ENCODE measurements at regions not wholly inside any gene's neighbourhood (a gene's known extent, or its start where the extent isn't known, plus 50 kb on each side); places are given as distances from the start of the nearest gene placed in this dataset.
"Not testable (repeated sequence)": the region's sequence is repeated elsewhere in the genome, so short reads cannot be mapped to it uniquely, and the experiment has no call there.

GRCh38 chr10:130493021-130493420, 356.8 kb downstream of the GLRX3 start:
- DNase-seq: no peak

- DNase-seq: peak; percentile 6
These were observed 357.4 kb downstream of the GLRX3 start for GRCh38 chr10:130493446-130494145.

- DNase-seq: peak; percentile 12
These were observed 359.1 kb downstream of the GLRX3 start for GRCh38 chr10:130495116-130495862.

- peak; percentile 5 for DNase-seq
These were observed 359.9 kb downstream of the GLRX3 start for GRCh38 chr10:130495891-130496636.

- no peak for DNase-seq
These were observed 361.1 kb downstream of the GLRX3 start for GRCh38 chr10:130497056-130498010.

- peak; percentile 9 for DNase-seq
These were observed 361.9 kb downstream of the GLRX3 start for GRCh38 chr10:130498042-130498441.

- peak; percentile 14 for DNase-seq
These were observed 362.7 kb downstream of the GLRX3 start for GRCh38 chr10:130498934-130499333.

- no peak for DNase-seq
These were observed 363.4 kb downstream of the GLRX3 start for GRCh38 chr10:130499541-130499940.

- DNase-seq: peak; percentile 11
These were observed 364.2 kb downstream of the GLRX3 start for GRCh38 chr10:130500261-130501000.

GRCh38 chr10:130507461-130507860, 371.3 kb downstream of the GLRX3 start:
- DNase-seq: no peak

GRCh38 chr10:130509881-130510689, 373.9 kb downstream of the GLRX3 start:
- DNase-seq: no peak

- no peak for DNase-seq
These were observed 374.6 kb downstream of the GLRX3 start for GRCh38 chr10:130510755-130511154.

- no peak for DNase-seq
These were observed 375.6 kb downstream of the GLRX3 start for GRCh38 chr10:130511766-130512165.

GRCh38 chr10:130512936-130513335, 376.7 kb downstream of the GLRX3 start:
- no peak for DNase-seq

- no peak for DNase-seq
These were observed 377.7 kb downstream of the GLRX3 start for GRCh38 chr10:130513686-130514476.

GRCh38 chr10:130515670-130516069, 379.5 kb downstream of the GLRX3 start:
- DNase-seq: no peak

- DNase-seq: no peak
These were observed 380.0 kb downstream of the GLRX3 start for GRCh38 chr10:130516141-130516735.

GRCh38 chr10:130518921-130519320, 382.7 kb downstream of the GLRX3 start:
- not testable (repeated sequence) for DNase-seq

GRCh38 chr10:130519791-130520190, 383.6 kb downstream of the GLRX3 start:
- no peak for DNase-seq

- no peak for DNase-seq
These were observed 395.1 kb downstream of the GLRX3 start for GRCh38 chr10:130531312-130531711.

Data from CD4-positive, alpha-beta T cell treated with Interleukin-15 for 1 hour (primary cell).